HepG2 (cell line): ENCODE measurements at regions not wholly inside any gene's neighbourhood (a gene's known extent, or its start where the extent isn't known, plus 50 kb on each side); places are given as distances from the start of the nearest gene placed in this dataset.

Experiments used
- ATRX ChIP-seq: sonication (generic); formaldehyde crosslinking; IDR thresholded peaks from 2 replicates; pipeline ENCODE4 v1.4.0; 2020; ENCODE audit warnings: missing genetic modification reagents, borderline replicate concordance
- BCL3 ChIP-seq: sonication (generic); formaldehyde crosslinking; IDR thresholded peaks from 2 replicates; pipeline ENCODE4 v1.5.1; 2020; ENCODE audit warnings: mild to moderate bottlenecking, missing genetic modification reagents, moderate library complexity
- DMAP1 ChIP-seq: IDR thresholded peaks from 2 replicates; pipeline ENCODE4 v1.6.1; 2016
- ELF3 ChIP-seq: IDR thresholded peaks from 2 replicates; pipeline ENCODE4 v1.6.1; 2016; ENCODE audit warnings: missing genetic modification reagents, missing compliant biosample characterization
- ETV6 ChIP-seq: sonication (generic); formaldehyde crosslinking; conservative IDR thresholded peaks from 2 replicates; pipeline ENCODE4 v1.4.0; 2020; ENCODE audit warnings: missing genetic modification reagents
- FOXC1 ChIP-seq: sonication (generic); formaldehyde crosslinking; IDR thresholded peaks from 2 replicates; pipeline ENCODE4 v1.8.0; 2022; ENCODE audit warnings: mild to moderate bottlenecking, missing genetic modification reagents, borderline replicate concordance
- GPN1 ChIP-seq: sonication (generic); formaldehyde crosslinking; IDR thresholded peaks from 2 replicates; pipeline ENCODE4 v1.5.1; 2020; ENCODE audit warnings: missing genetic modification reagents, borderline replicate concordance
- GRHL1 ChIP-seq: sonication (generic); formaldehyde crosslinking; conservative IDR thresholded peaks from 2 replicates; pipeline ENCODE4 v1.8.0; 2022; ENCODE audit warnings: missing genetic modification reagents
- HNRNPLL ChIP-seq: fragments of 200-400 bp; formaldehyde crosslinking; IDR thresholded peaks from 2 replicates; pipeline ENCODE4 v1.6.1; 2017; ENCODE audit warnings: mild to moderate bottlenecking, low read depth, low read length; ENCODE audit not compliant: poor library complexity, severe bottlenecking
- IRX3 ChIP-seq: sonication (generic); formaldehyde crosslinking; IDR thresholded peaks from 2 replicates; pipeline ENCODE4 v1.8.1; 2023; ENCODE audit warnings: mild to moderate bottlenecking, low read depth, missing genetic modification reagents, borderline replicate concordance
- JUN ChIP-seq: sonication (generic); formaldehyde crosslinking; IDR thresholded peaks from 2 replicates; pipeline ENCODE4 v1.4.0; 2020; ENCODE audit warnings: mild to moderate bottlenecking, missing genetic modification reagents
- MNT ChIP-seq: fragments of 450-650 bp; IDR thresholded peaks from 2 replicates; pipeline ENCODE4 v1.6.1; 2016
- NFKBIZ ChIP-seq: IDR thresholded peaks from 2 replicates; pipeline ENCODE4 v1.6.1; 2018; ENCODE audit warnings: missing genetic modification reagents, missing compliant biosample characterization
- PRPF4 ChIP-seq: fragments of 200-400 bp; formaldehyde crosslinking; IDR thresholded peaks from 2 replicates; pipeline ENCODE4 v1.6.1; 2016; ENCODE audit warnings: low read length, low read depth; ENCODE audit not compliant: poor library complexity, severe bottlenecking
- RORA ChIP-seq: sonication (generic); formaldehyde crosslinking; IDR thresholded peaks from 2 replicates; pipeline ENCODE4 v1.5.0; 2020; ENCODE audit warnings: mild to moderate bottlenecking, missing genetic modification reagents, moderate library complexity
- SOX5 ChIP-seq: IDR thresholded peaks from 2 replicates; pipeline ENCODE4 v1.6.1; 2016; ENCODE audit warnings: borderline replicate concordance
- U2AF2 ChIP-seq: fragments of 200-400 bp; formaldehyde crosslinking; IDR thresholded peaks from 2 replicates; pipeline ENCODE4 v1.6.1; 2017; ENCODE audit warnings: low read depth, mild to moderate bottlenecking, low read length
- ZBTB39 ChIP-seq: sonication (generic); formaldehyde crosslinking; IDR thresholded peaks from 2 replicates; pipeline ENCODE4 v1.5.0; 2020; ENCODE audit warnings: missing genetic modification reagents
- ZFAT ChIP-seq: sonication (generic); formaldehyde crosslinking; conservative IDR thresholded peaks from 2 replicates; pipeline ENCODE4 v1.8.1; 2023; ENCODE audit warnings: missing genetic modification reagents, inconsistent platforms
- ZNF20 ChIP-seq: sonication (generic); formaldehyde crosslinking; IDR thresholded peaks from 2 replicates; pipeline ENCODE4 v1.4.0; 2020; ENCODE audit warnings: mild to moderate bottlenecking, moderate library complexity, missing genetic modification reagents
- ZNF282 ChIP-seq: fragments of 450-650 bp; IDR thresholded peaks from 2 replicates; pipeline ENCODE4 v1.6.1; 2018; ENCODE audit not compliant: partially characterized antibody
- ZNF326 ChIP-seq: sonication (generic); formaldehyde crosslinking; IDR thresholded peaks from 2 replicates; pipeline ENCODE4 v1.4.0; 2020; ENCODE audit warnings: missing genetic modification reagents, borderline replicate concordance
- ZNF431 ChIP-seq: sonication (generic); formaldehyde crosslinking; IDR thresholded peaks from 2 replicates; pipeline ENCODE4 v1.9.0; 2022; ENCODE audit warnings: missing genetic modification reagents, low read depth, mild to moderate bottlenecking, borderline replicate concordance
- ZNF432 ChIP-seq: sonication (generic); formaldehyde crosslinking; IDR thresholded peaks from 2 replicates; pipeline ENCODE4 v1.5.0; 2020; ENCODE audit warnings: missing genetic modification reagents, mild to moderate bottlenecking, borderline replicate concordance
- ZSCAN30 ChIP-seq: sonication (generic); formaldehyde crosslinking; IDR thresholded peaks from 2 replicates; pipeline ENCODE4 v1.5.0; 2020; ENCODE audit warnings: mild to moderate bottlenecking, missing genetic modification reagents

- TF ChIP-seq IRX3 (no peak), PRPF4 (no peak), FOXC1 (CRISPR knock-in tag) (no peak), JUN (CRISPR knock-in tag) (no peak), ZNF282 (no peak), ZNF20 (no peak), MNT (no peak), NFKBIZ (CRISPR knock-in tag) (no peak), U2AF2 (no peak), ZSCAN30 (CRISPR knock-in tag) (no peak), BCL3 (CRISPR knock-in tag) (no peak), ZNF431 (CRISPR knock-in tag) (no peak), ETV6 (CRISPR knock-in tag) (no peak), ATRX (CRISPR knock-in tag) (no peak), SOX5 (no peak), ZFAT (CRISPR knock-in tag) (0 out of 2 replicates have a peak, but pooled peaks have one; percentile 16), HNRNPLL (peak; percentile 65), ZNF432 (CRISPR knock-in tag) (no peak), ELF3 (CRISPR knock-in tag) (no peak), RORA (CRISPR knock-in tag) (no peak), DMAP1 (no peak), ZBTB39 (CRISPR knock-in tag) (no peak), ZNF326 (CRISPR knock-in tag) (no peak), GRHL1 (CRISPR knock-in tag) (no peak), GPN1 (CRISPR knock-in tag) (no peak)
Measured at GRCh38 chr14:73786636-73787485, 64.8 kb upstream of the PTGR2 start (continued).
